GM12872 (cell line): ENCODE measurements at regions not wholly inside any gene's neighbourhood (a gene's known extent, or its start where the extent isn't known, plus 50 kb on each side); places are given as distances from the start of the nearest gene placed in this dataset.

ENCODE experiments used
- CTCF ChIP-seq: IDR thresholded peaks from 3 replicates; pipeline ENCODE4 v1.5.1; 2011; ENCODE audit warnings: low read depth, mild to moderate bottlenecking, low read length, moderate library complexity; ENCODE audit not compliant: insufficient read depth

DNA sequence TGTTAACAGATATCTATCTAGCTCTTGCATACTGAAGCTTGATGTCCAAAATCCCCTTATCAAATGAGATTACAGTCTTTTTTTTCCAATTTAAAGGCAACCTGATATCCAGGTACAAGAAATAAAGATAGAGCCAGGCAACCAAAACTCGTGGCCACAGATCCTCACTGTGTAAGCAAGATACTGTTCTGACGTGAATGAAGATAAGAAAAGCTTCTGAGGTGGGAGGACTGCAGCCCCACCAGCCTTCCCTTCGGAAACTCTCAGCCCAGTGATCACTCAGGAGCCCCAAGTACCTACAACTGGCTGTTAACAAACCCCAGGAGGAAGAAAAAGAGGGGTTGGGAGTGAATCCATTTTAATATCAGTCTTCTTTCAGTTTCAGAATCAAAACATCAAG lies 191.6 kb downstream of the EFNB2 start:
- no peak for TF ChIP-seq CTCF

- TF ChIP-seq CTCF, result no peak
These were observed 195.2 kb downstream of the EFNB2 start for GRCh38 chr13:106340249-106340648.

DNA sequence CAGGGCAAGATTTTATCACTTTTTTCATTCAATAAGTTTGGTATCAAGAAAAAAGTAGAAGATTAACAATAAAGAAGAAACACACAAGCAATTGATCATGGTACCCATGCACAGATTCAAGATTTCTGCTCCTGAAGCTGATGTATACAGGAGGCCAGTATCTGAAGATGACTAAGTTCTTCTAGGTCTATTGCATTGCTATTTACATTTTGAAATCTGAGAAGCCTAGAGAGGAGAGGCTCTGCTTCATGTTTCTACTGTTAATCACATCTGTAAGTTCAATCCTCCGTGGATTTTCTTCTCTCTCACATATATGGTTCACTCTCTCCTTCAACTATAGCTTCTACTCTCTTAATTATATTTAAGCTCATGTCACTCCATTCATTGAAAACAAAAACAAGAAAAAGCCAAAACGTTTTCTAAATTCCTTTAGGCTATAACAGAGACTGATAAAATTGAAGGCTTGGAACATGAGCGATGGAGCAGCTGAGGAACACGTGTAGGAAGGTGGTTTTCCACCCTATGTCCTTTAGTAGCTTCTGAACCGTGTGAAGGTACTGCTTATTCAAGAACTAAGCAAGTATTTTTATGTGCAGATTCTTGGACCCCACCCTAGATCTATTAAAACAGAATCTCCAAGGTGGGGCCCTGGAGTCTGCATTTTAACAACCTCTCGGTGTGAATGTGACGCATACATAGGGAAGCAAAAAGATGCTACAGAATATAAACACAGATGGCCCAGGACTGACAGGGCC lies 198.2 kb downstream of the EFNB2 start:
- TF ChIP-seq CTCF, result no peak

- TF ChIP-seq CTCF, result no peak
These were observed 198.8 kb downstream of the EFNB2 start for GRCh38 chr13:106336668-106337067.

GRCh38 chr13:106332621-106333020 lies 202.8 kb downstream of the EFNB2 start:
- no peak for TF ChIP-seq CTCF

GRCh38 chr13:106331116-106331515 lies 204.3 kb downstream of the EFNB2 start:
- TF ChIP-seq CTCF, result no peak

- no peak for TF ChIP-seq CTCF
These were observed 205.5 kb downstream of the EFNB2 start for GRCh38 chr13:106329941-106330340.
